Thyroid gland (tissue), 4 donors: ENCODE measurements at regions not wholly inside any gene's neighbourhood (a gene's known extent, or its start where the extent isn't known, plus 50 kb on each side); places are given as distances from the start of the nearest gene placed in this dataset.
"Not testable (repeated sequence)": the region's sequence is repeated elsewhere in the genome, so short reads cannot be mapped to it uniquely, and the experiment has no call there.

Source experiments
- DNase-seq, 2 donors: peaks; one replicate each; pipeline ENCODE4 v3.0.0-alpha.2; 2019
- H3K27ac ChIP-seq, 3 donors: fragments of 200-600 bp; sonication (generic); 1 replicate in 2 of 3; 2 replicates in 1 of 3; pipeline ENCODE4 v1.5.1; 2016 to 2019; ENCODE audit warnings: mild to moderate bottlenecking in 1 of 3, moderate library complexity in 1 of 3
- H3K27me3 ChIP-seq: fragments of 200-600 bp; sonication (generic); one replicate; pipeline ENCODE4 v1.5.1; 2019
- H3K36me3 ChIP-seq, 2 donors: fragments of 200-600 bp; sonication (generic); one replicate each; pipeline ENCODE4 v1.5.1; 2016 to 2019
- H3K4me1 ChIP-seq, 2 donors: fragments of 200-600 bp; sonication (generic); one replicate each; pipeline ENCODE4 v1.5.1; 2017 to 2019
- H3K4me3 ChIP-seq, 3 donors: fragments of 200-600 bp; sonication (generic); replicated peaks in 1 of 3; 1 replicate in 2 of 3; 2 replicates in 1 of 3; pipeline ENCODE4 v1.5.1; 2016; ENCODE audit warnings: mild to moderate bottlenecking in 1 of 3
- H3K9me3 ChIP-seq: fragments of 200-600 bp; sonication (generic); one replicate; pipeline ENCODE4 v1.5.1; 2017
- POLR2A ChIP-seq, 2 donors: fragments of 450-650 bp; IDR thresholded peaks; one replicate each; pipeline ENCODE4 v1.6.1; 2017; ENCODE audit warnings: antibody characterized with exemption in 2 of 2, mild to moderate bottlenecking in 2 of 2, moderate library complexity in 1 of 2
- WGBS, 2 donors: methylation state at CpG; one replicate each; pipeline ENCODE4 v1.1.5; 2017; 5-methylcytosine and 5-hydroxymethylcytosine counted together
- intact Hi-C: fragments of 100-400 bp; cut with DNase I; formaldehyde crosslinking; loops from one replicate; pipeline ENCODE4 v1.15.1; 2023
- TF ChIP-seq, protein P1 (sequence below), 6 experiments: fragments of 200-600 bp in 3 of 6; fragments of 450-650 bp in 3 of 6; sonication (generic) in 3 of 6; IDR thresholded peaks; one replicate each; pipeline ENCODE4 v1.5.1; 2016 to 2019; ENCODE audit warnings: antibody characterized with exemption in 6 of 6, mild to moderate bottlenecking in 2 of 6, inconsistent platforms in 1 of 6, moderate library complexity in 1 of 6

DNA sequence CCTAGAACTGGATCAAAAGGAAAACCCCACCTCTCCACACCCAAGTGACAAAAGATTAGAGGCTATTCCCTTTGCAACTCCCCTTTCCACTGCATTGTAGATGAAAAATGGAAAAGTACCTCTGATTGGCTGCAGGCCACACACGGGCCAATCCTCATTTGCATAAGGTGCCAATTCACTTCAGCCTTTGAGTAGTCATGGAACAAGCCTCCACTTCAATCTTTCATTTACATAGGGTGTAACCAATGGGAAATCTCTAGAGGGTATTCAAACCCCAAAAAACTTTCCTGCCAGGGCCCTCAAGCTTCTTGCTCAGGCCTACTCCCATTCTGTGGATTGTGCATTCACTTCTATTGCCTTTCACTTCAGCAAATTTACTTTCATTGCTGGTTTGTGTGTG, 122.3 kb upstream of the KCND3 start:
- no peak for DNase-seq
- 60 to 83% methylated on average over 1 of the region's 1 CpG for WGBS, 2 donors
- TF ChIP-seq, protein P1, sequence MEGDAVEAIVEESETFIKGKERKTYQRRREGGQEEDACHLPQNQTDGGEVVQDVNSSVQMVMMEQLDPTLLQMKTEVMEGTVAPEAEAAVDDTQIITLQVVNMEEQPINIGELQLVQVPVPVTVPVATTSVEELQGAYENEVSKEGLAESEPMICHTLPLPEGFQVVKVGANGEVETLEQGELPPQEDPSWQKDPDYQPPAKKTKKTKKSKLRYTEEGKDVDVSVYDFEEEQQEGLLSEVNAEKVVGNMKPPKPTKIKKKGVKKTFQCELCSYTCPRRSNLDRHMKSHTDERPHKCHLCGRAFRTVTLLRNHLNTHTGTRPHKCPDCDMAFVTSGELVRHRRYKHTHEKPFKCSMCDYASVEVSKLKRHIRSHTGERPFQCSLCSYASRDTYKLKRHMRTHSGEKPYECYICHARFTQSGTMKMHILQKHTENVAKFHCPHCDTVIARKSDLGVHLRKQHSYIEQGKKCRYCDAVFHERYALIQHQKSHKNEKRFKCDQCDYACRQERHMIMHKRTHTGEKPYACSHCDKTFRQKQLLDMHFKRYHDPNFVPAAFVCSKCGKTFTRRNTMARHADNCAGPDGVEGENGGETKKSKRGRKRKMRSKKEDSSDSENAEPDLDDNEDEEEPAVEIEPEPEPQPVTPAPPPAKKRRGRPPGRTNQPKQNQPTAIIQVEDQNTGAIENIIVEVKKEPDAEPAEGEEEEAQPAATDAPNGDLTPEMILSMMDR (IDR thresholded peaks at IDR 0.05) = no peak
- TF ChIP-seq POLR2A (IDR thresholded peaks at IDR 0.05) = no peak
- intact Hi-C loops = no loop called here
- H3K27me3 ChIP-seq = no peaks in the 10 kb centered on the region
- H3K4me3 ChIP-seq = no peak overlapping the region
- H3K27ac ChIP-seq = no peak overlapping the region
- H3K4me1 ChIP-seq = no peaks in the 10 kb centered on the region
- no peaks in the 10 kb centered on the region for H3K9me3 ChIP-seq
- no peaks in the 10 kb centered on the region for H3K36me3 ChIP-seq

DNA sequence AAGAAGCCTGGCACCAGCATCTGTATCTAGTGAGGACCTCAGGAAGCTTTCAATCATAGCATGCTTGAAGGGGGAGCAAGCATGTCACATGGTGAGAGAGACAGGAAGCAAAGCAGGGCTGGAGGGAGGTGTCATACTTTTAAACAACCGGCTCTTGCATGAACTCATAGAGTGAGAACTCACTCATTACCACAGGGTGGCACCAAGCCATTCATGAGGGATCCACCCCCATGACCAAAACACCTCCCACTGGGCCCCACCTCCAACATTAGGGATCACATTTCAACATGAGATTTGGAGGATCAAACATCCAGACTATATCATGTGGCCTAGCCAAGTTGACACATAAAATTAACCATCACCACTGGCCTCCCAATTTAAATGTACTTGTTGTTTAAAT, 125.1 kb upstream of the KCND3 start:
- Histone ChIP-seq H3K36me3 (no peaks in the 10 kb centered on the region), H3K4me3 (no peak overlapping the region), H3K27ac (no peak overlapping the region), H3K9me3 (no peaks in the 10 kb centered on the region), H3K27me3 (no peaks in the 10 kb centered on the region), H3K4me1 (no peaks in the 10 kb centered on the region)
- 53 to 54% methylated on average over 1 of the region's 1 CpG for WGBS, 2 donors
- intact Hi-C loops = no loop called here
- TF ChIP-seq POLR2A (IDR thresholded peaks at IDR 0.05) = no peak
- TF ChIP-seq, protein P1 (IDR thresholded peaks at IDR 0.05) = no peak
- DNase-seq = no peak

DNA sequence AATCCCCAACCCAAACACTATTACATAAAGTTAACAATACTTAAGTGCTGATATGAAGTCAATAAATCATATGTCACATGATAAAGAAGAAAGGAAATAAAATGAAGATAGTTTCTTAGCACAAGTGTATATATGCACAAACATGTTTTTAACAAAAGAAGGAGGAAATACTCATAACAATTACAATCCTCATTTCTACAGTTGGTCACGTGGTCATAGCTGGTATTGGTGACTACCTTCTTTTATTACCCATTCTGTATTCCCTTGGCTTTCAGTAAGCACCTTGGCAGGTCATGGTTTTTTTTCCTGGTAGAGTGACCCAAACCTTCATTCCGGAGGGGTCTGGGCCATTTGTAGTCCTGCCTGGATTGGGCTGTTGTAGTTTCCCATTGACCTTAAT, 137.1 kb upstream of the KCND3 start:
- no peak for DNase-seq
- Histone ChIP-seq H3K4me1 (no peaks in the 10 kb centered on the region), H3K9me3 (no peaks in the 10 kb centered on the region), H3K36me3 (no peaks in the 10 kb centered on the region), H3K27me3 (no peaks in the 10 kb centered on the region), H3K27ac (no peak overlapping the region), H3K4me3 (no peak overlapping the region)
- no peak for TF ChIP-seq POLR2A (IDR thresholded peaks at IDR 0.05)
- TF ChIP-seq, protein P1 (IDR thresholded peaks at IDR 0.05) = no peak
- intact Hi-C loops = no loop called here
- 70 to 74% methylated on average over 2 of the region's 2 CpGs for WGBS, 2 donors

DNA sequence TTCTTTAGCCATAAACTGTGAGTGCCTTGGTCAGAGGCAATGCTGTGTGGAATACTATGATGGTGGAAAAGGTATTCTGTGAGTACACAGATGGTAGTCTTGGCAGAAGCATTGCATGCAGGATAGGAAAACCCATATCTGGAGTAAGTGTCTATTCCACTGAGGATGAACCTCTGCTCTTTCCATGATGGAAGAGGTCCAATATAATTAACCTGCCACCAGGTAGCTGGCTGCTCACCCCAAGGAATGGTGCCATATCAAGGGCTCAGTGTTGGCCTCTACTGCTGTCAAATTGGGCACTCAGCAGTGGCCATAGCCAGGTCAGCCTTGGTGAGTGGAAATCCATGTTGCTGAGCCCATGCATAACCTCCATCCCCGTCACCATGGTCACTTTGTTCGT, 138.1 kb upstream of the KCND3 start:
- H3K27me3 ChIP-seq, H3K4me1 ChIP-seq, intact Hi-C loops, H3K27ac ChIP-seq, DNase-seq, H3K9me3 ChIP-seq, H3K4me3 ChIP-seq, H3K36me3 ChIP-seq: not testable (repeated sequence)
- 71 to 98% methylated on average over 2 of the region's 2 CpGs for WGBS, 2 donors

DNA sequence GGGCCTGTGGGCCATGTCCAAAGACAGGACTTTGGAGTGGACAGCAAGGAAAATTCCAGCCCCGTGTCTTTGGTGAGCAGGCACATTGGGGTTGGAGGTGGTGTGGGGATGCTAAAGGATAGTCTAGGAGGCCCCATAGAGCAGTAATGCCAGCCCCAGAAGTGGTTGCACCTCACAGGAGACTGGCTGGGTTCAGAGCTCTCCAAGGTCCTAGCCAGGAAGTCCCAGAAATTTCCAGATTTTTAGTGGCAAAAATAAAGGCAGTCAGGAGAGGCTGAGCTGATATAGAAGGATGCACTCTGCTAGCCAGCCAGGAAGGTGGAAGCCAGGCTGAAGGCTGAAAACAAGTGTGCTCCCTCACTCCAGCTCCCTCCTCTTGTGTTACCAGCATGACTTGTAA, 144.0 kb upstream of the KCND3 start:
- TF ChIP-seq POLR2A (IDR thresholded peaks at IDR 0.05) = no peak
- TF ChIP-seq, protein P1 (IDR thresholded peaks at IDR 0.05) = no peak
- no peaks in the 10 kb centered on the region for H3K27me3 ChIP-seq
- no peak for DNase-seq
- no peaks in the 10 kb centered on the region for H3K9me3 ChIP-seq
- H3K36me3 ChIP-seq = no peaks in the 10 kb centered on the region
- no peak overlapping the region for H3K27ac ChIP-seq
- H3K4me1 ChIP-seq = no peaks in the 10 kb centered on the region
- intact Hi-C loops = no loop called here
- WGBS, 2 donors = 85 to 94% methylated on average over 1 of the region's 1 CpG
- no peak overlapping the region for H3K4me3 ChIP-seq

DNA sequence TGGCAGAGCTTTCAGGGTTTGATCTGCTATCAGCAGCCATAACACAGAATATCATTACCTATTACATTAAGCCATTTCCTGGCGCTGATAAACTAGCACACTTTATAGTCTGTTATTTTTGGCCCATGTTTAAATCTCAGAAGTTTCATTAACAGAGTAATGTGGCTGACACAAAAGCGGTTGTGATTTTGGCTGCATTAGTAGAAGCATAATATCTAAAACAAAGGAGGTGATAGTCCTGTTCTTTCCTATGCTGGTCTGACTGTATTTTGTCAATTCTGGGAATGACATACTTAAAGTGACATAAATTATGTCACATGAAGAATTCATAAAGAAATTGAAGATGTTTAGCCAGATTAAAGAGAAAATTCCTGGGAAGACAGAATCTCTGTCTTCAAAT, 151.3 kb upstream of the KCND3 start:
- H3K27me3 ChIP-seq = no peaks in the 10 kb centered on the region

More for the DNA sequence above, 151.3 kb upstream of the KCND3 start:
- Histone ChIP-seq H3K36me3 (no peaks in the 10 kb centered on the region), H3K9me3 (no peaks in the 10 kb centered on the region), H3K4me3 (no peak overlapping the region), H3K27ac (no peak overlapping the region), H3K4me1 (no peaks in the 10 kb centered on the region)
- intact Hi-C loops = no loop called here
- no peak for DNase-seq
- 47% methylated on average over 2 of the region's 2 CpGs for whole genome bisulfite sequencing, 2 donors
- TF ChIP-seq, protein P1 (IDR thresholded peaks at IDR 0.05) = no peak
- TF ChIP-seq POLR2A (IDR thresholded peaks at IDR 0.05) = no peak
